Central memory CD8-positive, alpha-beta T cell (primary cell): ENCODE measurements at regions not wholly inside any gene's neighbourhood (a gene's known extent, or its start where the extent isn't known, plus 50 kb on each side); places are given as distances from the start of the nearest gene placed in this dataset.

Experiments used
- ATAC-seq: fragments of 150-1000 bp; cut with Tn5 transposase; replicated peaks from 2 replicates; pipeline ENCODE4 v1.10.0; 2022; ENCODE audit warnings: mild to moderate bottlenecking, moderate FRiP score, moderate number of reproducible peaks; ENCODE audit not compliant: poor library complexity, severe bottlenecking; ENCODE audit errors: extremely low read depth
- DNase-seq, 2 donors: peaks; one replicate each; pipeline ENCODE4 v3.0.0; 2021; ENCODE audit warnings: low spot score in 2 of 2
- H3K27ac Mint-ChIP-seq: one replicate; pipeline ENCODE4 v1.8.0; 2022; ENCODE audit warnings: low read depth, mild to moderate bottlenecking, moderate library complexity, mixed read lengths
- H3K27me3 Mint-ChIP-seq: one replicate; pipeline ENCODE4 v1.8.0; 2022; ENCODE audit warnings: mixed read lengths
- H3K36me3 Mint-ChIP-seq: one replicate; pipeline ENCODE4 v1.8.0; 2022; ENCODE audit warnings: mild to moderate bottlenecking, moderate library complexity, mixed read lengths; ENCODE audit not compliant: insufficient read depth
- H3K4me1 Mint-ChIP-seq: one replicate; pipeline ENCODE4 v1.8.0; 2022; ENCODE audit warnings: mixed read lengths
- H3K4me3 Mint-ChIP-seq: one replicate; pipeline ENCODE4 v1.8.0; 2022; ENCODE audit warnings: mild to moderate bottlenecking, moderate library complexity, mixed read lengths
- H3K9me3 Mint-ChIP-seq: one replicate; pipeline ENCODE4 v1.8.0; 2022; ENCODE audit warnings: mixed read lengths

DNA sequence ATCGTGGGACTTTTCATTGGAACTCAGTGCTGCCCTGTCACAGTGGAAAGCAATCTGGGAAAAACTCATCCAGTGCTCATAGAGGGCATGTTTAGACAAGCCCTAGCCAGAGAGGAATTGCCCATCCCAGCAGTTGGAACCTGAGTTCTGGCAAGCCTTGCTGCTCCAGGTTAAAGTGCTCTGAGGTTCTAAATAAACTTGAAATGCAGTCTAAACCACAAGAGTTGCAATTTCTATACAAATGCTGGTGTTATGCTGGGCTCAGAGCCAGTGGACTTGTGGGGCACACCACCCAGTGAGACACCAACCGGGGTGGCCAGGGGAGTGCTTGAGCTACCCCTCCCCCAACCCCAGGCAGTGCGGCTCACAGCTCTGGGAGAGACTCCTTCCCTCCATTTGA is 142.8 kb upstream of the PPP1R2C start:
- Mint-ChIP-seq H3K9me3 (no peaks in the 10 kb centered on the region), H3K27ac (no peak overlapping the region), H3K4me3 (no peak overlapping the region), H3K36me3 (peaks cover 1% of the 10 kb centered on the region), H3K27me3 (no peaks in the 10 kb centered on the region), H3K4me1 (no peaks in the 10 kb centered on the region)
- ATAC-seq, result no peak
- no peak for DNase-seq

DNA sequence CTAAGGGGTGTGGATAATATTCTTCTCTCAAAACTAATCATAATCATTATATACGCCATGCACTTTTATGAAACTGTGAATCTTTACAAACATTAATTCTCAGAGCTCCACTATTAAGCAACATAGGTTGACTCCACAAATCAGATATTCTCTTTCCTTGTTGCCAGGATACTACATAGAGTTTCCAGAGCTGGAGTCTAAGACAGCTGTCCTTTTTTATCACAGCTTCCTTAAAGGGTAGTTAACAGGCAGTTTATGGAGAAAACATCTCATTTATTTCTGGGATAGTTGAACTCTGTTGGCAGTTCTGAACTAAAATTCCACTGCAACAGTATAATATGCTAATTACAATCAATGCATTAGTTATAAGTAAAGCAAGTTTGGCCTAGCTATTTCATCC is 152.1 kb upstream of the PPP1R2C start:
- Mint-ChIP-seq H3K36me3 (no peaks in the 10 kb centered on the region), H3K27me3 (no peaks in the 10 kb centered on the region), H3K4me1 (peaks cover 16% of the 10 kb centered on the region), H3K4me3 (no peak overlapping the region), H3K9me3 (no peaks in the 10 kb centered on the region), H3K27ac (no peak overlapping the region)
- ATAC-seq, result no peak
- DNase-seq, result no peak

DNA sequence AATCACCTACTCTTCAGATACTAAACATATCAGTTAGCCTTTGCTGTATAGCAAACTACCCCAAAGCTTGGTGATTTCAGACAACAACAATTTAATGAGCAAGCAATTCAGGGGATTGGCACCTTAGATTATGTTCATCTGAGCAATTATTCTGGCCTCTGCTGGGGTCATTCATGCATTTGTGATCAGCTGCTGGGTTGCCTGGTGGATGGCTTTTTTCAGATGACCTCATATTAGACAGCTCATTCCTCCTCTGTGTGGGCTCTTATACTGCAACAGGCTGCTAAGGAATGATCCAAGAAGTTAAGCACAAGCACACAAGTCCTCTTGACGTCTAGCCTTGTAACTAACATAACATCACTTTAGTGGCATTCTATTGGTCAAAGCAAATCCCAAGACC is 153.0 kb upstream of the PPP1R2C start:
- Mint-ChIP-seq H3K27me3 (no peaks in the 10 kb centered on the region), H3K4me3 (no peak overlapping the region), H3K9me3 (no peaks in the 10 kb centered on the region), H3K36me3 (no peaks in the 10 kb centered on the region), H3K4me1 (peaks cover 16% of the 10 kb centered on the region), H3K27ac (no peak overlapping the region)
- ATAC-seq, result no peak
- DNase-seq, result no peak

DNA sequence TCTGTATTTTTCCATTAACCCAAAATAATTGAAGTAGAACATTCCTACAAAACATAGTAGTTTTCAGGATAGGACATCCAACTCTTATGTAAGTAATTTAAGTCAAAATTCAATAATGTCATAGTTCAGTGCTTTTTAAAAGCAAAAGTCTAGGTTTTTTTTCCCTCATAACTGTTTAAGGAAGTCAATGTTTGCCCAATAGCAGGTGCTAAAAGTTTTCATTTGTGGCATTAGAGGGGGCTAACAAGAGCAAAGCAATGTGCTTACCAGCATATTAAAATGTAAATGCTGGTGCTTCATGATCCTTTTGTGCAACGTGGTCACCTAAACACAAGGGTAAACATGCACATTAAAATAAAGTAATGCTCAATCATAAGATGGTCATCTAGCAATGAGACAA is 155.2 kb upstream of the PPP1R2C start:
- Mint-ChIP-seq H3K27me3 (no peaks in the 10 kb centered on the region), H3K27ac (no peak overlapping the region), H3K4me1 (peaks cover 18% of the 10 kb centered on the region), H3K4me3 (peak overlapping the region; percentile 42), H3K36me3 (no peaks in the 10 kb centered on the region), H3K9me3 (no peaks in the 10 kb centered on the region)
- no peak for ATAC-seq
- no peak for DNase-seq

DNA sequence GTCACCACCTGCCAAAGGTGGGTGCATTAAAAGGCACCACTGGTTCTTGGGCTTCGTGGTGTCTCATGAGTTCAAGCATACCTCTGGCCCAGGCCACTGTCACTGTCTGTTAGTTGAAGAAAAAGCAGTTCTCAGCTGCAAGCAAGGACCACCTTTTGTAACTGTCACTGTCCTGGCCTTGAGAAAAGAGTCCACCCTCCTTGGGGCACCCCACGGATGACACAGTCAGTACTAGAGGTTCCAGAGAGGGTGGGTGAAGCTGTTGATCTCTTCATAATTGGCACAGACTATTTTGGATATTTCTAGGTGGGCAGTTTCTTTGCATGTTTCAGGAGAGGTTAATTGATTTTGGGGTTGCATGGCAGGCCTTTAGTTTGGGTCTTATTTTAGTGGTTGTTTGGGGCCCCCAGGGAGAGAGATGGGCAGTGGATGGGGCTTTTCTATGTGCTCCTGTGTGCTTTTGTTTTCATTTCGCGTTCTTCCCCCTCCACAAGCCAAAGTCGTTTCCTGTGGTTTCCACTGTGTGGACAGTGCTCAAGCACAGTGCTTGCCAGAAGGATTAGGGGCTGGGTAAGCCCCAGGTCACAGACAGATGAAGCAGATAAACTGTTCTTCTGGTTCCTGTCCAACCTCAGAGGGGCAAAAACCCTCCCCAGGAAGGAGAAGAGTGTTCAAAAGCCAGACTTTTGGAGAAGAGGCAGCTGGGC is 156.2 kb upstream of the PPP1R2C start:
- H3K27me3 Mint-ChIP-seq, result no peaks in the 10 kb centered on the region

DNA sequence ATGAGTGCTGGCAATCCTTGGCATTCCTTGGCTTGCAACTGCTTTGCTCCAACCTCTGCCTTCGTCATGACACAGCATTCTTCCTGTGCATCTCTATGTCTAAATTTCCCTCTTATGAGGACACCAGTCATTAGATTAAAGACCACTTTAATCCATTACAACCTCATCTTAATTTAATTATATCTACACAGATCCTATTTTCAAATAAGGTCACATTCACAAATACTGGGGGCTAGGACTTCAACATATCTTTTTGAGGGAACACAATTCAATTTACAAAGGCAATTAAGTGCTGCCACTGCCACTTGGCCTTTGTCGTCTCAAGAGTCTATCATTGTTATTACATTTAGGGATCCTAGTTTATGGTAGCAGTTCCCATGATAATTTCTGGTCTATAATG is 163.7 kb upstream of the PPP1R2C start:
- no peak for ATAC-seq
- Mint-ChIP-seq H3K4me1 (peaks cover 59% of the 10 kb centered on the region), H3K4me3 (no peak overlapping the region), H3K36me3 (peaks cover 3% of the 10 kb centered on the region), H3K27ac (peak overlapping the region; percentile 49), H3K27me3 (no peaks in the 10 kb centered on the region), H3K9me3 (no peaks in the 10 kb centered on the region)
- DNase-seq, result no peak

More for the DNA sequence above, 156.2 kb upstream of the PPP1R2C start:
- Mint-ChIP-seq H3K4me1 (peaks cover 24% of the 10 kb centered on the region), H3K4me3 (peak overlapping the region; percentile 42), H3K27ac (peak overlapping the region; percentile 66), H3K9me3 (no peaks in the 10 kb centered on the region), H3K36me3 (no peaks in the 10 kb centered on the region)
- peak in 1 of 2 donors; percentile 12 for DNase-seq
- peak; percentile 86 for ATAC-seq

DNA sequence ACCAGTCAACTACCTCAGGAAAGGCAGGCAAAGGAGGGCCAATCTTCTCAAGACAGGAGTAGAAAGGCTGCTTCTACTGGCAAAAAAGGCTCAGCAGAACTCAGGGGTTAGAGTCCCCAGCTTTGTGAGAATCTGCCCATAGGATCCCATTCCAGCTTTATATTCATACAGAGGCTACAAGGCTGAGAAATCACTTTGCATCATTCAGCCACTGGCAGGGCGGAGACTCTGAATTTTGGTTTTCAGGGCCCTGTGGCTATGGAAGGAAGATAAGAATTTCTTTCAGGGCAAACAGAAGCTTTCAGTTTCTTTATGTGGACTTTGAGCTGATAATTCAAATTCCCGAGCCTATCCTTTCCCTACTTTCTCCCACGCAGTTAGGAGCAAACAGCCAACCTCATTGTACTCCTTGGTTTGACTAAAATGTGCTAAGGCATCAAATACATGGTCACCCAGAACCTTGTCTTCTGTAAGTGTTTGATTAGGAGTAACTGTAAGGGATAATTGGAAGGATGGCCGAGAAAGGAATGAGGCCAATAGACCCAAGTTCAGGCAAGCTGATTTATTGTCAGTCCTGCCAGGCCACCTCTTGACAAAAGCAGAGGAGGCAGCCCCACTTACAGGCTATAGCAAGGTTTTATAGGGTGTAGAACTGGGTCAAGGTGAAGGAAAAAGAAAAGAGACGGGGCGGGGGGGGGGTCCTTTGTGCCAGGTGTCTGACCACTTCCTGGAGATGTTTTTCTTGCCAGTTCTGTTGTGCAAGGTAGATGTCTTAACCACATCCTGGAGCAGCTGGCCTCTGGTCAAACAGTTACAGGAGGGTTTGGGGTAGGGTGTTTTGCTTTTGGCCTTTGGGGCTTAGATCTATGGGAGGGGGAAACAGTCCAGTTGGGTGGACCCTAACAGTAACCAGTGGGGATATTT is 165.3 kb upstream of the PPP1R2C start:
- peaks cover 72% of the 10 kb centered on the region for H3K4me1 Mint-ChIP-seq
- peaks cover 5% of the 10 kb centered on the region for H3K36me3 Mint-ChIP-seq
- peak overlapping the region; percentile 46 for H3K4me3 Mint-ChIP-seq
- ATAC-seq (peak; percentile 41), DNase-seq (peak in 1 of 2 donors; percentile 11)
- peak overlapping the region; percentile 97 for H3K27ac Mint-ChIP-seq
- H3K9me3 Mint-ChIP-seq, result no peaks in the 10 kb centered on the region
- H3K27me3 Mint-ChIP-seq, result no peaks in the 10 kb centered on the region

DNA sequence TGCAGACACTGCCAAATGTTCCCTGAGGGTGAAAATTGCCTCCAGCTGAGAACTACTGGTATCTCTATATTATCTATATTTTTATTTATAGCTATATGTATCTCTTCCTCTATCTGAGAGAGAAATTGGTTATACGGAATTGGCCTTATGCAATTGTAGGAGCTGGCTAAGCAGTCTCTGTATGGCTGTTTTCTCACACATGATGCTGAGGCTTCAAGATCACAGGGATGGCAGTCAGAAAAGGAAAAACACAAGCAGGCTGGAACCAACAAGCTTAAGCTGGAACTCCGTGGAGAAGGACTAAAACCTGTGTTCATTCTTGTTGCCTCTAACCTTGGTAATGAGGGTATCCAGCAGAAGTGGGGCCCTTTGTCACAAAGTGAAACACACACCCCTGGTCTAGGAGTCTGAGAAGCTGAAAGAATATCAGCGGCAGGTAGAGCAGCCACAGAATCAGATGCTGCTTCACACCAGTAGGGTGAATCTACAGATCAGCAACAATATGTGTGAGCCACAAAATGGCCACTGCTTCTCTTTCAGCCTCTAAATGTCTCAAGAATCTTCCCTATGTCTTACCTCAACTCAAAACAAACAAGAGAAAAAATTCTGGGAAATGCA is 166.5 kb upstream of the PPP1R2C start:
- H3K27me3 Mint-ChIP-seq, result no peaks in the 10 kb centered on the region
- DNase-seq, result no peak
- H3K9me3 Mint-ChIP-seq, result no peaks in the 10 kb centered on the region
- peak; percentile 57 for ATAC-seq
- H3K36me3 Mint-ChIP-seq, result peaks cover 5% of the 10 kb centered on the region
- H3K27ac Mint-ChIP-seq, result peak overlapping the region; percentile 97
- H3K4me1 Mint-ChIP-seq, result peaks cover 75% of the 10 kb centered on the region
- H3K4me3 Mint-ChIP-seq, result no peak overlapping the region

DNA sequence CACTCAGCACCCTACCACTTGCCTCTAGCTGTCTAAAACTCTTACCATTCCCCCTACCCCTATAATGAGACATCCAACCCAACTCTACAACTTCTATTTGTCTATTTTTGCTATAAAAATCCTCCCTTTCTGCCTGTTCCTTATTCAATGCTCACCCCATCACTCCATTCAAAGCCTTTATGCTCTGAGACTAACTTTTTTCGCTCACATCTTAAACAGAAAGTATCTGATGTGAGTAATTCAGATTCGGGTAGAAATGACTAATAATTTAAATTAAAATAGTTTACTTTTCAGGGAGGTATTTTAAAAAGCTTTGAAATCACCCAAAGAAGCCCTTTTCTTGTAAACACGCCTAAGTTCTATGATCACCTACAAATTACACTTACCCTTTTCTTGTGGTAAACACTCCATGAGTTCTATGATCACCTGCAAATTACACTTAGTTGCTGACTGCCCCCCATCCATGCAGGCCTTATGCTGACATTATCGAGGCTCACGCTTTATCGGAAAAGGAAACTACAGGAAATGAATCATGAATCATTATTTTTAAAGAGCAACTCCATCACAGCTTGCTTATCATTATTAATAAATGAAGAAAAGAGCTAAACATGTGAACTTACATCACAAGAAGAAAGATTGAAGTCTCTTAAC is 168.7 kb upstream of the PPP1R2C start:
- Mint-ChIP-seq H3K4me1 (peaks cover 58% of the 10 kb centered on the region), H3K27ac (peak overlapping the region; percentile 97), H3K27me3 (no peaks in the 10 kb centered on the region), H3K4me3 (peak overlapping the region; percentile 43), H3K36me3 (peaks cover 3% of the 10 kb centered on the region), H3K9me3 (no peaks in the 10 kb centered on the region)
- ATAC-seq, result no peak
- no peak for DNase-seq

DNA sequence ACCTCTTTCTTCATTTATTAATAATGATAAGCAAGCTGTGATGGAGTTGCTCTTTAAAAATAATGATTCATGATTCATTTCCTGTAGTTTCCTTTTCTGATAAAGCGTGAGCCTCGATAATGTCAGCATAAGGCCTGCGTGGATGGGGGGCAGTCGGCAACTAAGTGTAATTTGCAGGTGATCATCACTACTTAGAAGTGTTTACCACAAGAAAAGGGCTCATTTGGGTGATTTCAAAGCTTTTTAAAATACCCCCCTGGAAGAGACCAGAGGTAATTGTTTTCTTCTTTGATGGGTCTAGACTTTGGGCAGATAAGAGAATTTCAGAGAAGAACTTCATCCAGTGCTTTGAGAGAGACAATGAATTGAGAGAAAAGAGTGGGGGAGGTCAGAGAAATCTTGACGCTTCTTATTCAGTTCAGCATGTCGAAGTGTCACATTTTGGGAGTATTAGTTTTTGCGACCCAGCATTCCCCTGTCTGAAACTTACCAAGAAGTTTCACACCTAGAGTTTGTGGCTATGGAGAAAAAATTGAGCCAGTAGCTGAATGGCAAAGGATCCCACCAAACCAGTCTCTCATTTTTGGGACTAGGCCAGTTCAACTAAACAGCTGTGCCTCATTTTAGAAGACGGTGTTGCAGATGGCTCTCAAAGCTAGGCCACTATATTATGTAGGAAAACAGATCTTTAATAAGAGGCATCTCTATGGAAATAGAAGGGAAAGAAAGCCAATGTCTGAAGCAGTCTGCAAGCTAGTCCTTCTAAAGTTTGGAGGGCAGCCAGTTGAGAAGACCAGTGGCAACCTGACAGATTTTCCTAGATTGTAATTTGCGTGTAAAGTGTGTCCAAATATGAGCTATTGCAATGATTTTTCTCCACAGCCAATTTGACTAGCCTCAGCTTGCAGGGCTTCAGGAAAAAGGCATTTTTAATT is 171.0 kb upstream of the PPP1R2C start:
- peak overlapping the region; percentile 97 for H3K27ac Mint-ChIP-seq
- peak overlapping the region; percentile 60 for H3K4me3 Mint-ChIP-seq
- peak in 1 of 2 donors; percentile 24 for DNase-seq
- H3K4me1 Mint-ChIP-seq, result peaks cover 41% of the 10 kb centered on the region
- no peaks in the 10 kb centered on the region for H3K9me3 Mint-ChIP-seq
- H3K27me3 Mint-ChIP-seq, result no peaks in the 10 kb centered on the region
- ATAC-seq, result peak; percentile 59
- peaks cover 3% of the 10 kb centered on the region for H3K36me3 Mint-ChIP-seq

DNA sequence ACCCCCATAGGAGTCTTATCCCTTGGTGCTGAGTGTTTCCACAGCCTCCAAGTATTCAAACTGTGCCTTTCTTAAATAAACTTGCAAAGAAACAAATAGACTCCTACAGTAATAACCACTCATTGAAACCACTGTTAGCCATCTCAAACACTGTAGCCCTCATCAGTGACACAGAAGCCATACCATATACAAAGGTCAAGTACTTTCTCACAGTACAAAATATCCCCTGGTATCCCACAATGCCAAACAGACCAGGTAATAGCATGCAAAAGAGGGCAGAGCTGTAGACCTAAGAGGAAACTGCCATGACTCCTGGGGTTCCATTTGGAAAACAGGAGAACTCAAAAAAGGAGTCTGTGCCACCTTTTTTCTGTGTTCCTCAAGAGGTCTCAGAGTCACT is 173.8 kb upstream of the PPP1R2C start:
- Mint-ChIP-seq H3K36me3 (peaks cover 1% of the 10 kb centered on the region), H3K9me3 (no peaks in the 10 kb centered on the region), H3K27me3 (no peaks in the 10 kb centered on the region), H3K4me1 (peaks cover 36% of the 10 kb centered on the region), H3K4me3 (no peak overlapping the region), H3K27ac (peak overlapping the region; percentile 59)
- no peak for ATAC-seq
- DNase-seq, result no peak
